Inferior parietal cortex (tissue), 1 donor: ENCODE measurements at regions not wholly inside any gene's neighbourhood (a gene's known extent, or its start where the extent isn't known, plus 50 kb on each side); places are given as distances from the start of the nearest gene placed in this dataset.

Experiments used
- DNase-seq: peaks from one replicate; pipeline ENCODE4 v3.0.0-alpha.2; 2016; ENCODE audit errors: extremely low spot score

DNA sequence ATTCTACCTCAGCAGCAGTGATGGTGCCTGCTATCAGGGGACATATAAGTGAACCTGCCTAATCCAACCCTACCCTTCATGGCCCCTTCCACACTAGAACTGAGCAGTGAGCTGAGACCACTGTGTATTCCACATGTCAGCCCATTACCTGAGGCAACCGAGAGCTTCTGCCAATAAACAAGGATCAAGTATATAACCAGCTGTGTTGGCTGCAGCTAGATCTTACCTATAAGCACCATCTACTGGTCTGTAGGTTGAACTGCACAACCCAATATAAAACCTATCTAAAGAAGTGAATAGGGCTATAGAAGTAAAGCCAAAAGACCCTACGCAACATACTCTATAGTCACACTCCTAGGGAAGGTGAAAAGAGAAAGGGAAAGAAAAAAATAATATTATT is 376.9 kb downstream of the HHIPL2 start:
- DNase-seq, result no peak

DNA sequence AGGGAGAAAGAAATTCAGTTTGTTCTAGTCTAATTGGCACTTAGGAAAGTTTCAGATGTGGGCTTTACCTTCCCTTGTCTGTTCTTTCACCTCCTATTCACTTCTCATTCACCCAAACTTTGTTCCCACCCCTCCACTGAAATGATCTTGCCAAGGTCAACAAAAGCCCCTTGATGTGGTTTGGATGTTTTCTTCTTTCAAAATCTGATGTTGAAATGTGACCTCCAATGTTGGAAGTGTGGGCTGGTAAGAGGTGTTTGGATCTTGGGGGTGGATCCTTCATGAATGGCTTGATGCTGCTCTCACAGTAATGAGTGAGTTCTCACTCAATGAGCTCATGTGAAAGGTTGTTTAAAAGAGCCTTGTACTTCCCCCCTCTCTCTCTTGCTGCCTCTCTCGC is 379.3 kb downstream of the HHIPL2 start:
- no peak for DNase-seq

DNA sequence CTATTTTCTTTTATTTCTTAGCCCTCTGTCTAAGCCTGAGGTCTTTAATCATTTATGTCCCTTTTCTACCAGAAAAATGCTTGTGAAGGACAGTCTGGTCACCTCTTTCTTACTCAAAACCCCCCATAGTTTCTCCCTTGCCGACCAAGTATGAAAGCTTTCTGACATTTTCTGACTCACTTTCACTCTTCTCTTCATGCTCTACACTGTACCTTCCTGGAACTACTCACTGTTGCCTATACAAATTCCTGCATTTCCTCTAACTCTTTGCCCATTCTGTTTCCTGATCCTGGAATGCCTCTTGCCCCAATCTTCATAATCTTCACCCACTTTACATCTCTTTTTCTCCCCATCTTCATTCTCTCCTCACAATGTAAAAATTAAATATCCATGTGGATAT is 380.0 kb downstream of the HHIPL2 start:
- no peak for DNase-seq

DNA sequence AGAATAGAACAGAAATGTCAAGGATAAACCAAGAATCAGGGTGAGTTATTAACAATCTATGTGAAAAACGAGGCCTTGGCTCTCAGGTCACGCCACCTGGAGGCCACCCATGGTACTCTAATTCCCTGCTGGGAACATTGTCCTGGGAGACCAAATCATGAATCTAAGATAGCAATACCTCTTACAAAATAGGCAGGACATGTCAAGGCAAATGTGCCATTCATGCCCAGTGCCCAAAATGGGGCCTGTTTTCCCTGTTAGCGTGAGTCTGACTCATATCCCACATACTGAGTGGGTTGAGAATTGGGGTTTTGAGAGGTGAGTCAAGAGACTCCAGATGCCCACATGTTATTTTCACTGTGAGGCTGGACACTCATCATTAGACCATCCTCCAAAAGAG is 380.8 kb downstream of the HHIPL2 start:
- peak; percentile 13 for DNase-seq

DNA sequence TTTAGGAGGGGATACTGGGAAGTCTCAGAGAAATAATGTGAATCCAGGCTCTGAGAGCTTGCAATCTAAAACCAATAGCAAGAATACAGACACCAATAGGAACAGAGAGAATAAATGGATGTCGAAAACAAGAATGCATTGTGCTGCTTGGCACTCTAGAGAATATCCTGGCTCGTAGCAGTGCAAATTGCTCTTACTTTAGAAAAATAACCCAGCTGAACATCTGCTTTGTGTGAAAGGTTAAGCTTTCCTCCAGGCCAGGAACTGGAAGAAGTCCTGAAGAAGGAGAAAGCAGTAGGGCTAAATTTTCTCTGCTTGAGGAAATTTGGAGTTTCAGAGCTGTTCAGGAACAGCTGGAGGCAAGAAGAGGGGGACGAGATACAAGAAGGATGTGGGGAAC is 382.3 kb downstream of the HHIPL2 start:
- DNase-seq, result no peak

DNA sequence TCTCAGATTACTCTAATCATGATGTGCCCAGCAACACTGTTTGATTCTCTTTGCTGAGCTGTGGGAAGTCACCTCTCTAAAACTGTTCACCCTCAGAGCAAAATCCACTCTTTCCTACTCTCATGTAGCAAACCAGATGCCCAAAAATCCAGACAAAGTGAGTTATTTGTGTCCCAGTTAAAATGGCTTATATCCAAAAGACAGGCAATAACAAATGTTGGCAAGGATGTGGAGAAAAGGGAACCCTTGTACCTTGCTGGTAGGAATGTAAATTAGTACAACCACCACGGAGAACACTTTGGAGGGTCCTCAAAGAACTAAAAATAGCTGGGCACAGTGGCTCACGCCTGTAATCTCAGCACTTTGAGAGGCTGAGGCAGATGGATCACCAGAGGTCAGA is 384.0 kb downstream of the HHIPL2 start:
- DNase-seq, result no peak

DNA sequence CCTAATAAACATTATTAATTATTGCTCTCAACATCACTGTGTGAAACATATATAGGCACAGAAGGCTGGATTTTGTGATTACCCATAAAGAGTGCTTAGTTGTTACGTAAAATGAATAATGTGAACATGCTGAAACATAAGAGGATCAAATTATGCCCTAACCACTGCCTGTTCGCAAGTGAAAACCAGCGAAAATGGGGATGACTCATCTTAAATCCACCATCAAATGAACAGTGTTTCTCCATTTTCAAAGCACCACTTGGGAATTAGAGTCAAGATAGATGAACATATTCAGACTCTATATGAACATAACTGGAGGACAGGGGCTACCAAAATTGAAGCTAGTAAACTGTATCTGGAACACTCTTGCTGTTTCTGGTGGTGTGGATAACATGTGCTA is 386.2 kb downstream of the HHIPL2 start:
- no peak for DNase-seq

DNA sequence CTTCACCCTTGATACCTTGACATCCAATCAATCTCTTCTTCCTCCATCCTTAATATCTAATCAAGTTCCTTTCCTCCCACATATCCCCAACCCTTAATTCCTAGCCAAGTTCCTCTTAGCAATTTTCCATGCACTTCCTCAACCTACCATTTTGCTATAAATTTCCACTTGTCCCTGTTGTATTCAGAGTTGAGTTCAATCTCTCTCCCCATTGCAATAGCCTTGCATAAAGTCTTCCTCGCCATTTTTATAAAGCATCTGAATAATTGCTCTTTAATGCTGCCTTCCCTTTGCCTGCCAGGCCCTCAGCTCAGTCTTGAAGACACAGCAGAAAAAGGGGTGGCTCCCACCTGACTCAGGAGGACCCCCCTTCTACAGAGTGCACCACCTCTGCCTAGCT is 390.3 kb downstream of the HHIPL2 start:
- DNase-seq, result no peak

DNA sequence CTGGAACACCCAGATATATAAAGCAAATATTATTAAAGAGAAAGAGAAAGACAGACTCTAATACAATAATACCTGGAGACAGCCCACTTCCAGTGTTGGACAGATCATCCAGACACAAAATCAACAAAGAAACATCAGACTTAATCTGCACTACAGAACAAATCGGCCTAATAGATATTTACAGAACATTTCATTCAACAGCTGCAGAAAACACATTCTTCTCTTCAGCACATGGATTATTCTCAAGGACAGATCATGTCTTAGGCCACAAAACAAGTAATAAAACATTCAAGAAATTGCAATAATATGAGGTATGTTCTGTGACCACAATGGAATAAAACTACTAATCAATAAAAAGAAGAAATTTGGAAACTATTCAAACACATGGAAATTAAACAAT is 398.3 kb upstream of the DUSP10 start:
- no peak for DNase-seq

DNA sequence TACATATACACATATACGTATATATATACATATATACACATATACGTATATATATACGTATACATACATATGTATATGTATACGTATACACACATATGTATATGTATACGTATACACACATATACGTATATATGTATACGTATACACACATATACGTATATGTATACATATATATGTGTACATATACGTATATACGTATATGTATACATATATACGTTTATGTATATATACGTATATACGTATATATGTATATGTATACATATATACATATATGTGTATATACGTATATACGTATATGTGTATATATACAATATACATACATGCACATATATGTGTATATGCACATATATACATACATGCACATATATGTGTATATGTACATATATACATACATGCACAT is 396.2 kb upstream of the DUSP10 start:
- DNase-seq, result no peak

DNA sequence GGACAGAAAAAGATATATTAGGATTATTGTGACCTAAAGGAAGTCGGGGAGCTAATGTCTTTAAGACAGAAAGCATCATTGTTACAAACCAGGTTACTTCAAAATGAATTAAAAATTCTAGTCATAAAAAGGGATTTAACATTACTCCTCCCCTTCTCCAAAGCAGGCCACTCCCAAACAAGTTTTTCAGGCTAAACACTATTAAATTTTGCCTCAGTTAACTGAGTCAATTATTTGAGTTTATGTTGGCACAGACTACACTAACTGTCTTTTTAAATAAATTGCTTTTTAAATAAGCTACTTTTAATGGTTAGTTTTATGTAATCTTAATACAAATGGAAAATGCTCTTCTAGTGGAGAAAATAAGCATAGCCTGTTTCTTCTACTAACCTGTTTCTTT is 395.0 kb upstream of the DUSP10 start:
- no peak for DNase-seq

DNA sequence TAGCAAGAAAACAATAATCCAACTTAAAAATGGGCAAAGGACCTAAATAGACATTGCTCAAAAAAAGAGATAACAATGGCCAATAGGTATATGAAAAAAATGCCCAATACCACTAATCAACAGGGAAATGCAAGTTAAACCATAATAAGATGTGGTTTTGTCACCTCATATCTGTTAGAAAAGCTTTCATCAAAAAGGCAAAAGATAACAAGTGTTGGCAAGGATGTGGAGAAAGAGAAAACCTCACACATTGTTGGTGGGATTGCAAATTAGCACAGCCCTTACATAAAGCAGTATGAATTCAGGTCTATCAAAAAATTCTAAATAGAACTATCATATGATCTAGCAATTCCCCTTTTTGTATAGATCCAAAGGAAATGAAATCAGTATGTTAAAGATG is 387.2 kb upstream of the DUSP10 start:
- DNase-seq, result no peak

DNA sequence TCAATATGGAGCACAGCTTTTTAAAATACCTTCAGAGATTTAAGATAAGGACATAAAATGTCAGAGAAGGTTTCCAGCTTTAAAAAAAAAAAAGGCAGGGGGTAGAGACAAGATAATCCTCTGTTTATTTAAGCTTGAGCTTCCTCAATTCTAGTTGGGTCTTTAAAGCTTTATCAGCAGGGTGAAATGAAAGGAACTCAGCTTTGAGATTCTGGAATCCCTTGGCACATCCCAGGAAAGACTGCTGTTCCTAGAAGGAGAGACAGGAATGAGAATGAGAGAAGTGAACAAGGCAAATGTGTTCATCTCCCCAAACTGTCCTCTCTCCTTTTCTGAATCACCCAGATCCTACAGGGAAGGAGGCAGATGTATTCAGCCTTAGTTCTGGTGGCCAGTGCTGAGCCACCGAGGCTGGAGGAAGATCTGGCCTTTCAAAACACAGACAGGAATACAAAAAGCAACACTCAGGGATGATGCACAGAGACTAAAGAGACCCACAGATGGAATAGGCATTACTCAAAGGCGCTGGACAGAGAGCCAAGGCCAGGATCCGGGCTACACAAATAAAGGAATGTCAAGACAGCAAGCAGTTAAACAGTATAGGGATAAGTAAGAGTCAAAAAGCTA is 385.8 kb upstream of the DUSP10 start:
- DNase-seq, result no peak

DNA sequence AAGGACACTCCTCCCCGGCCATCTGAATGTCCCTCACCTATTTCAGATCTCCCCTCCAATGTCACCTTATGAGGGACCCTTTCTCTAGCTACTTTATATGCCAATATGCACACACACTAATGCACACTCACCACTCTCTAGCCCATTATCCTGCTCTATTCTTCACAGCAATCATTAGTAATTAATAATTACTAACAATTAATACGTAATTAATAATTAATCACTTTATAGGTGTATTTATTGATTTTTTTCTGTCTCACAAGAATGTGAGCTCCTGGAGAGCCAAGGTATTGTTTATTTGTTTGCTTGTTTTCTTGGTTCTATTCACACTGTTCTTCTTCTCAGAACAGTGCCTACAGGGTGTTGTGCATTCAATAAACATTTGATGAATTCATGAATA is 385.2 kb upstream of the DUSP10 start:
- no peak for DNase-seq

DNA sequence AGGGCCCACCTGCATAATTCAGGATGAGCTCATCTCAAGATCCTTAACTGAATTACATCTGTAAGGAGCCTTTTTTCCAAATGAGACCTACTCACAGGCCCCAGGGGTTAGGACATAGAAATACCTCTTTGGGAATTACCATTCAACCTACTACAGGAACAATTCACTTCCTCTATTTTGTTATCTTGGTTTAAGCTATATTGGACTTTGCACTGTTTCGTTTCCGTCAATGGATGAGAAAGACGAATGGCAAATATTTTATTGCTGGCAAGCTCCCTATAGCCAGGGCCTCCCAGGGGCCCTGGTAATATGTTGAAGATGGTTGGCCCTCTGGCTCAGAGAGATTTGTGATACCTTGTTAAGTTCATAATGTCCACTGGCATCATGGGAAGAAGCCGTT is 384.2 kb upstream of the DUSP10 start:
- DNase-seq, result no peak

DNA sequence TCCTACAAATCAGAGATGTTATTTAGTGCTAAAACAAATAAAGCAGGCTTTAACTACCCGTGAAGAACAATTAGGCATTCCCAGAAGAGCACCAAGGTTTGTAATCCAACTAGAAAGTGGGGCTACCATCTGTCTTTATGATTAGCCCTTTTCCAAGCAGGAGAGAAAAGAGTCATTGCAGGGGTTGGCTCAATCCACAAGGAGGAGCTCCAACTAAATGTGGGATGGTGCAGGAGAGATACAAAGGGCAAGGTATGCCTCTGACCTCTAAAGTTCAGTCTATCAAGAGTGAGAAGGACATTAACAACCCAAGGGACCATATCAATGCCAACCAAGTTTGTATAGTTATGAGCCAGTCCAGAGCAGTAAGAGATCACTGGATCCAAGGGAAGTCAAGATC is 382.7 kb upstream of the DUSP10 start:
- DNase-seq, result no peak

DNA sequence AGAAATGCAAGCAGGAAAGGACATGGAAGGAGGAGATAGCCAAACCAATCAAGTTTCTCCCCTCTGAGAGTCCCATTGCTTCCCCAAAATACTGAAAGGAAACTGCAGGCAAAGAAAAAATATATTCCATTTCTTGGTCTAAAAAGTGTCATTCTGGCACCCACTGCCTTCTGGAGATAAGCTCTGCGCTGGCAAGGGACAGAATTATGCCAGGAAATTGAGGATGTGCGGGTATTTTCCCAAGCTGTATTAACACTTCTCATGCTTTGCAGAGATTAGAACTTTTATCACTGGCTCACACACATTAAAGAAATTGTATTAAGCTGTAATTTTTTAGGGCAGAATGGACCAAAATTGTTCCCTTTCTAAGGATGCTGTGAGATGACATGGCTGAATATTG is 381.2 kb upstream of the DUSP10 start:
- no peak for DNase-seq

DNA sequence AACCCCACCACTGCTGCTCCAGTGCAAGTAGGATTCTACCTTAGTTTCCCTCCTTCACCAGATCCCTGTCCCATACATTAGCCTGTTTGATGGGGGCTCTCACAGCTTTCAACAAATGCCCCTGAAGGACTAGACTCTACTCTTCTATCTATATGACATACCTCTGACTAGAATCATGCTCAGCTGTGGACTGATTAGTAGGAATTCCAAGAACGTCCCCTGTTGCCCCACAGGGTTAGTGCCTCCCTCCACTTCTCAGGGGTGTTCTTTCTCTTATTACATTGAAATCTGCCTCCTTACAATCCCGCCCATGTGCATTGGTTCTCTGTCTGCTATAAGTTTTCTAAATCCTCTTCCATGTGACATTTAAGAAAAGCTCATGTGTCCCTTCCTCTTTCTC is 375.9 kb upstream of the DUSP10 start:
- DNase-seq, result no peak

DNA sequence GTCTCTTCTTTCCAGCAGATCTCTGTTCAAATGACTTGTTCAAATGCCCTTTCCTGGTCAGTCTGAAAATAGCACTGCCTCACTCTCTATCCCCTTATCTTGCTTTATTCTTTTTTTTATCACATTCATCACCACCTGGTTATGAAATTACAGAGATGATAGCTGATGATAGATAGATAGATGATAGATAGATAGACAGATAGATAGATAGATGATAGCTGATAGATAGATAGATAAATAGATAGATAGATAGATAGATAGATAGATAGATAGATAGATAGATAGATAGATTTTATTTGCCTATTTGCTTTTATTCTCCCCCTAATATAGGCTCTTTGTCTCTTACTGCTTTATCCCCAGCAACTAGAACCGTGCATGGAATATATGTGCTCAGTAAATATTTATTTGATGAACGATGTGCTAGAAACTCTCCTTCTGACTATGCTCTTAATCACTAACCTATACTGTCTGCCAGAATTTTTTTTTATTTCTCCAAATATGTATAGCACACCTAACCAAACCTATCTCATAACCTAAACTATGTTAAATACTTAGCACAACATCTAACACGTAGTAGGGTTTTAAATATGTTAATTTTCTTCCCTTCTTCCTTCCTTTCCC is 372.8 kb upstream of the DUSP10 start:
- no peak for DNase-seq

DNA sequence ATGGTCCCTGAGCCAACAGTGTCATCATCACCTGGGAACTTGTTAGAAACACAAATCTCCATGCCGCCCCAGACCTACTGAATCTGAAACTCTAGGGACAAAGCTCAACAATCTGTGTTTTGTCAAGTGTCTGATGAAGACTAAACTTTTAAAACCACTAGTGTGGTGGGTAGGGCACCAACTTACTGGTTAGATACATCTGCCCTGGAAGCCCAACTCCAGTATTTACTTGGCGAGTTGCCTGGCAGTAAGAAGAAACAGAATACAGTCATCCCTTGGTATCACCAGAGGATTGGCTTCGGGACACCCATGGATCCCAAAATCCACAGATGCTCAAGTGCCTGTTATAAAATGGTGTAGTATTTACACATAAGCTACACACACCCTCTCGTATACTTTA is 367.9 kb upstream of the DUSP10 start:
- DNase-seq, result no peak

DNA sequence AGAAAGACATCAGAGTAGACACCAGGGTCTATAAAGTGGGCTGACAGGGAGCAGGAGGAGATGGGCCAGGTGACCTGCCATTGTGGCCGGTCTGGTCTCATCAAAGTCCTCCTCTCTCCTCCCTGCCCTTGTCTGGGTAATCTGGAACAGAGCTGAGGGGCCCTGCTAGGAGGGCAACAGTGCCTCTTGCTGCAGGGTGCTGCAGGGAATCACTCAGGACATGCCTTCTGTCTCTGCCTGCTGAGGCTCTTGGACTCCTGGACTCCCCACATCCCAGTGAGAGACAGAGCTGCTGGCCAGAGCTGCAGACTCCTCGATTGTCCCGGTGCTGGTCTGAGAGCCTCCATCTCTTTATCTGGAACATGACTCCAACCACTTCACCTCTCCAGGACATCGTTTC is 366.1 kb upstream of the DUSP10 start:
- DNase-seq, result no peak

DNA sequence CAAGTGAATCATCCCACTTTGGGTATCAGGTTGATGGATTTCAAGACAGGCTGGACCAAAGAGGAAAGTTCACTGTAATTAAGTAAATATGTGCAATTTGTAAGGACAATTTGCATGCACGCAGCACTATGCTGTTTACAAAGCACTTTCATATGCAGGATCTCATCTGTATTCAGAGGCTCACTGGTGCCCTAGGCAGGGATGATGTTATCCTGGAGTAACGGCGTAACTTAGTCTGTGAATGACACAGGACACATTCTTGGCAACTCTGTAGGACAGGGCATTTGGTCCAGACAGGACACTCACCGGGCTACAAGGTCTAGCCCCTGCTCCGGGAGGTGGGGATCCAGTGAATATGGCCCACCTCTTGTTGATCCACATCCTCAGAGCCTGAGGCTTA is 365.4 kb upstream of the DUSP10 start:
- no peak for DNase-seq

DNA sequence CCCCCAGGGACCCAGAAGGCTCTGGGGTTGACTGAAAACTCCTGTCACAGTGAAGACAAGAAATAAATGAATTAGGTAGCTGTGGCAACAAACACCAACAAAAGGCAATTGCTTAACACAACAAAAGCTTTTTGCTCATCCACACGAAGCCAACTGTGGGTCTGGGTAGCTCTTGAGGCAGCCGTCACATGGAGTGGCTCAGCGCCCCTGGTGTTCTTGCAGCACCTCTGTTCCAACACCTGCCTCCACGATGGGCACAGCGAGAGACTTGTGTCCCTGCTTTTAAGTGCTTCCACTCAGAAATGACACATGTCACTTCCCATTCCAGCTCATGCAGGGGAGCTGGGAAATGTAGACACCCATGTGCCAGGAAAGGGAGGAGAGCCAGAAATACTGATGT is 364.5 kb upstream of the DUSP10 start:
- no peak for DNase-seq

DNA sequence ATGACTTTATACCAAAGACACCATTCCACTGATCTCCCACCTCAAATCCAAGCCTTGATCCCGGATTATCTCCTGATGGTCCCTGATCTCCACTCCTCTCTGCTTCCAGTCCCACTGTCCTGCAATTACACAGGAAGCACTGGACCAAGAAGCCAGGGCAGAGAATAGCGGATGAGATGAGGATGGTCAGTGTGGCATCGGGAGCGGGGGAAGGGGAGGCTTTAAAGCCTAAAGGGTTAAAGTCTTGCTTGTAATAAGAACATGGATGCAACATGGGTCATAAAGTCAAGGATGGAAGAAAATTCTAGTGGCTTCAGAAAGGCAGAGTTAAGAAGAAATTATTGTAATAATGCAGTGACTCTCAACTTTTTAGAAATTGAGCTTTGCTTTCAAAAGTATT is 364.0 kb upstream of the DUSP10 start:
- DNase-seq, result no peak
